Liver (tissue), 3 donors: ENCODE measurements at regions not wholly inside any gene's neighbourhood (a gene's known extent, or its start where the extent isn't known, plus 50 kb on each side); places are given as distances from the start of the nearest gene placed in this dataset.

ENCODE experiments used
- ATF3 ChIP-seq: IDR thresholded peaks from 2 replicates; pipeline ENCODE4 v1.6.1; 2016; ENCODE audit warnings: antibody characterized with exemption
- CTCF ChIP-seq: fragments of 150-350 bp; IDR thresholded peaks from 2 replicates; pipeline ENCODE4 v1.5.1; 2017; ENCODE audit warnings: improper control_type of control experiment, low read depth, low read length; ENCODE audit not compliant: missing input control
- EGR1 ChIP-seq, 2 donors: IDR thresholded peaks; 2 replicates each; pipeline ENCODE4 v1.6.1; 2016 to 2018; ENCODE audit warnings: antibody characterized with exemption in 2 of 2, low read depth in 2 of 2
- FOXA1 ChIP-seq: IDR thresholded peaks from 2 replicates; pipeline ENCODE4 v1.6.1; 2016; ENCODE audit warnings: antibody characterized with exemption
- GABPA ChIP-seq, 2 donors: IDR thresholded peaks in 1 of 2; conservative IDR thresholded peaks in 1 of 2; 2 replicates each; pipeline ENCODE4 v1.6.1; 2016; ENCODE audit warnings: antibody characterized with exemption in 2 of 2, mild to moderate bottlenecking in 1 of 2, moderate library complexity in 1 of 2
- JUND ChIP-seq, 2 donors: IDR thresholded peaks; 2 replicates each; pipeline ENCODE4 v1.6.1; 2016; ENCODE audit warnings: antibody characterized with exemption in 2 of 2
- RAD21 ChIP-seq, 2 donors: IDR thresholded peaks; 2 replicates each; pipeline ENCODE4 v1.6.1; 2016; ENCODE audit warnings: antibody characterized with exemption in 2 of 2, mild to moderate bottlenecking in 2 of 2
- RXRA ChIP-seq, 2 donors: IDR thresholded peaks; 2 replicates each; pipeline ENCODE4 v1.6.1; 2017 to 2018; ENCODE audit warnings: antibody characterized with exemption in 2 of 2, mild to moderate bottlenecking in 1 of 2
- TAF1 ChIP-seq: conservative IDR thresholded peaks from 2 replicates; pipeline ENCODE4 v1.6.1; 2016; ENCODE audit warnings: antibody characterized with exemption, mild to moderate bottlenecking
- YY1 ChIP-seq: IDR thresholded peaks from 2 replicates; pipeline ENCODE4 v1.6.1; 2016; ENCODE audit warnings: antibody characterized with exemption, mild to moderate bottlenecking
- ZBTB33 ChIP-seq: IDR thresholded peaks from 2 replicates; pipeline ENCODE4 v1.6.1; 2016; ENCODE audit warnings: antibody characterized with exemption
- TF ChIP-seq, protein P1 (sequence below): IDR thresholded peaks from 2 replicates; pipeline ENCODE4 v1.6.1; 2016; ENCODE audit warnings: antibody characterized with exemption, mild to moderate bottlenecking
- TF ChIP-seq, protein P2 (sequence below): IDR thresholded peaks from 2 replicates; pipeline ENCODE4 v1.6.1; 2016; ENCODE audit warnings: antibody characterized with exemption
- donor health status: healthy.
- donor health status: healthy.

- TF ChIP-seq ZBTB33 (no peak), CTCF (no peak), JUND (IDR thresholded peaks at IDR 0.05) (no peak), RAD21 (IDR thresholded peaks at IDR 0.05) (no peak), RXRA (IDR thresholded peaks at IDR 0.05) (no peak), TAF1 (no peak), GABPA (IDR thresholded peaks at IDR 0.05 in 1 of 2, conservative IDR thresholded peaks at IDR 0.05 in 1 of 2) (no peak), FOXA1 (no peak), ATF3 (no peak), EGR1 (IDR thresholded peaks at IDR 0.05; ENCODE audit: low read depth in 2 of 2) (no peak), YY1 (no peak)
- TF ChIP-seq, protein P1, sequence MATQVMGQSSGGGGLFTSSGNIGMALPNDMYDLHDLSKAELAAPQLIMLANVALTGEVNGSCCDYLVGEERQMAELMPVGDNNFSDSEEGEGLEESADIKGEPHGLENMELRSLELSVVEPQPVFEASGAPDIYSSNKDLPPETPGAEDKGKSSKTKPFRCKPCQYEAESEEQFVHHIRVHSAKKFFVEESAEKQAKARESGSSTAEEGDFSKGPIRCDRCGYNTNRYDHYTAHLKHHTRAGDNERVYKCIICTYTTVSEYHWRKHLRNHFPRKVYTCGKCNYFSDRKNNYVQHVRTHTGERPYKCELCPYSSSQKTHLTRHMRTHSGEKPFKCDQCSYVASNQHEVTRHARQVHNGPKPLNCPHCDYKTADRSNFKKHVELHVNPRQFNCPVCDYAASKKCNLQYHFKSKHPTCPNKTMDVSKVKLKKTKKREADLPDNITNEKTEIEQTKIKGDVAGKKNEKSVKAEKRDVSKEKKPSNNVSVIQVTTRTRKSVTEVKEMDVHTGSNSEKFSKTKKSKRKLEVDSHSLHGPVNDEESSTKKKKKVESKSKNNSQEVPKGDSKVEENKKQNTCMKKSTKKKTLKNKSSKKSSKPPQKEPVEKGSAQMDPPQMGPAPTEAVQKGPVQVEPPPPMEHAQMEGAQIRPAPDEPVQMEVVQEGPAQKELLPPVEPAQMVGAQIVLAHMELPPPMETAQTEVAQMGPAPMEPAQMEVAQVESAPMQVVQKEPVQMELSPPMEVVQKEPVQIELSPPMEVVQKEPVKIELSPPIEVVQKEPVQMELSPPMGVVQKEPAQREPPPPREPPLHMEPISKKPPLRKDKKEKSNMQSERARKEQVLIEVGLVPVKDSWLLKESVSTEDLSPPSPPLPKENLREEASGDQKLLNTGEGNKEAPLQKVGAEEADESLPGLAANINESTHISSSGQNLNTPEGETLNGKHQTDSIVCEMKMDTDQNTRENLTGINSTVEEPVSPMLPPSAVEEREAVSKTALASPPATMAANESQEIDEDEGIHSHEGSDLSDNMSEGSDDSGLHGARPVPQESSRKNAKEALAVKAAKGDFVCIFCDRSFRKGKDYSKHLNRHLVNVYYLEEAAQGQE = no peak
- TF ChIP-seq, protein P2, sequence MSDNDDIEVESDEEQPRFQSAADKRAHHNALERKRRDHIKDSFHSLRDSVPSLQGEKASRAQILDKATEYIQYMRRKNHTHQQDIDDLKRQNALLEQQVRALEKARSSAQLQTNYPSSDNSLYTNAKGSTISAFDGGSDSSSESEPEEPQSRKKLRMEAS = no peak
These were observed 109.9 kb upstream of the SYNCRIP start for GRCh38 chr6:85752602-85753001.
